ENCODE measurements at regions not wholly inside any gene's neighbourhood (a gene's known extent, or its start where the extent isn't known, plus 50 kb on each side); places are given as distances from the start of the nearest gene placed in this dataset.

DNA sequence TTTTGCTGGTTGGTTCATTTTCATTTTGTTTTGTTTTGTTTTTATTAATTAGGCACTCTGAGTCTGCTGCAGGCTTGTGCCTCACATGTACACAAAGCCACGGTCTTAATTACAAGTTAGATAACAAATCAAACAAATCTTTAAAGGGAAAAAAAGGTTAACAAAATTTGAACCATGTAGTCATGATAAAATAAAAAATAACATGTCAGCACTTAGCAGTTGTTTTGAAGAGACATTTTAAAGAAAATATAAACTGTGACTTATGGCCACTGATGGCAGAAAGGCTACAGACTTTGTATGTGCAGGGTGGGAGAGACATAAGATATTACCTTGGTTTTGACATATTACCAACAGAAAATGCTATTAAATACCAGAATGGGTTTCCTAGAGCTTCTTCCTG, 1035.4 kb downstream of the TUSC7 start:
- TF ChIP-seq, protein P1, sequence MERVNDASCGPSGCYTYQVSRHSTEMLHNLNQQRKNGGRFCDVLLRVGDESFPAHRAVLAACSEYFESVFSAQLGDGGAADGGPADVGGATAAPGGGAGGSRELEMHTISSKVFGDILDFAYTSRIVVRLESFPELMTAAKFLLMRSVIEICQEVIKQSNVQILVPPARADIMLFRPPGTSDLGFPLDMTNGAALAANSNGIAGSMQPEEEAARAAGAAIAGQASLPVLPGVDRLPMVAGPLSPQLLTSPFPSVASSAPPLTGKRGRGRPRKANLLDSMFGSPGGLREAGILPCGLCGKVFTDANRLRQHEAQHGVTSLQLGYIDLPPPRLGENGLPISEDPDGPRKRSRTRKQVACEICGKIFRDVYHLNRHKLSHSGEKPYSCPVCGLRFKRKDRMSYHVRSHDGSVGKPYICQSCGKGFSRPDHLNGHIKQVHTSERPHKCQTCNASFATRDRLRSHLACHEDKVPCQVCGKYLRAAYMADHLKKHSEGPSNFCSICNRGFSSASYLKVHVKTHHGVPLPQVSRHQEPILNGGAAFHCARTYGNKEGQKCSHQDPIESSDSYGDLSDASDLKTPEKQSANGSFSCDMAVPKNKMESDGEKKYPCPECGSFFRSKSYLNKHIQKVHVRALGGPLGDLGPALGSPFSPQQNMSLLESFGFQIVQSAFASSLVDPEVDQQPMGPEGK (CRISPR knock-in tag; IDR thresholded peaks at IDR 0.05; ENCODE audit: borderline replicate concordance), result no peak
- no peak for ATAC-seq

DNA sequence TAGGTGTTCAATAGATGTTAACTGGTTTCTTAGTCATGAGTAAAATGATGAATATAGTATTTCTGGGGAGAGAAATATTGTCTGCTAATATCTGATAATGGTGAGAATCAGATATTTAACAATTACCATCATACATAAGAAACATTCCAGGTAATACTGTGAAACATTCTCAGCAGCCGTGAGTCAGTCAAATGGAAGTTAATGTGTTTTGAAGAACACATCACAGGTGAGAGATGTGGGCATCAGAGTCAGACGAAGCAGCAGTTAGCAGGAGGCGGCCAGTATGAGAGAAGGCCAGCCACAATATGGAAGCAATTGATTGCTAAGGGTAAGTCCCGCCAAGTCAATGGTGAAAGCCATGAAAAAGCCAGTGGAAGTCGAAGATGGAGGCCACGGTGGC, 1035.9 kb downstream of the TUSC7 start:
- no peak for ATAC-seq
- no peak for TF ChIP-seq OSR1 (CRISPR knock-in tag; IDR thresholded peaks at IDR 0.05)
- TF ChIP-seq RARB (CRISPR knock-in tag; IDR thresholded peaks at IDR 0.05), result no peak
- TF ChIP-seq ZFP30 (CRISPR knock-in tag; IDR thresholded peaks at IDR 0.05), result no peak
- TF ChIP-seq ZNF70 (CRISPR knock-in tag; IDR thresholded peaks at IDR 0.05), result no peak
- TF ChIP-seq ESRRG (CRISPR knock-in tag; IDR thresholded peaks at IDR 0.05), result no peak
- TF ChIP-seq TCF4 (CRISPR knock-in tag; IDR thresholded peaks at IDR 0.05; ENCODE audit: borderline replicate concordance), result no peak
- no peak for TF ChIP-seq SNAI2 (CRISPR knock-in tag; IDR thresholded peaks at IDR 0.05)
- TF ChIP-seq, protein P2, sequence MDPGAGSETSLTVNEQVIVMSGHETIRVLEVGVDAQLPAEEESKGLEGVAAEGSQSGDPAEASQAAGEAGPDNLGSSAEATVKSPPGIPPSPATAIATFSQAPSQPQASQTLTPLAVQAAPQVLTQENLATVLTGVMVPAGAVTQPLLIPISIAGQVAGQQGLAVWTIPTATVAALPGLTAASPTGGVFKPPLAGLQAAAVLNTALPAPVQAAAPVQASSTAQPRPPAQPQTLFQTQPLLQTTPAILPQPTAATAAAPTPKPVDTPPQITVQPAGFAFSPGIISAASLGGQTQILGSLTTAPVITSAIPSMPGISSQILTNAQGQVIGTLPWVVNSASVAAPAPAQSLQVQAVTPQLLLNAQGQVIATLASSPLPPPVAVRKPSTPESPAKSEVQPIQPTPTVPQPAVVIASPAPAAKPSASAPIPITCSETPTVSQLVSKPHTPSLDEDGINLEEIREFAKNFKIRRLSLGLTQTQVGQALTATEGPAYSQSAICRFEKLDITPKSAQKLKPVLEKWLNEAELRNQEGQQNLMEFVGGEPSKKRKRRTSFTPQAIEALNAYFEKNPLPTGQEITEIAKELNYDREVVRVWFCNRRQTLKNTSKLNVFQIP (CRISPR knock-in tag; IDR thresholded peaks at IDR 0.05; ENCODE audit: borderline replicate concordance, low read depth), result no peak
- TF ChIP-seq BACH2 (CRISPR knock-in tag; IDR thresholded peaks at IDR 0.05; ENCODE audit: borderline replicate concordance), result no peak
- TF ChIP-seq CSDC2 (CRISPR knock-in tag; IDR thresholded peaks at IDR 0.05), result no peak
- TF ChIP-seq, protein P3, sequence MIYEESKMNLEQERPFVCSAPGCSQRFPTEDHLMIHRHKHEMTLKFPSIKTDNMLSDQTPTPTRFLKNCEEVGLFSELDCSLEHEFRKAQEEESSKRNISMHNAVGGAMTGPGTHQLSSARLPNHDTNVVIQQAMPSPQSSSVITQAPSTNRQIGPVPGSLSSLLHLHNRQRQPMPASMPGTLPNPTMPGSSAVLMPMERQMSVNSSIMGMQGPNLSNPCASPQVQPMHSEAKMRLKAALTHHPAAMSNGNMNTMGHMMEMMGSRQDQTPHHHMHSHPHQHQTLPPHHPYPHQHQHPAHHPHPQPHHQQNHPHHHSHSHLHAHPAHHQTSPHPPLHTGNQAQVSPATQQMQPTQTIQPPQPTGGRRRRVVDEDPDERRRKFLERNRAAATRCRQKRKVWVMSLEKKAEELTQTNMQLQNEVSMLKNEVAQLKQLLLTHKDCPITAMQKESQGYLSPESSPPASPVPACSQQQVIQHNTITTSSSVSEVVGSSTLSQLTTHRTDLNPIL (CRISPR knock-in tag; IDR thresholded peaks at IDR 0.05; ENCODE audit: low read depth), result no peak
- no peak for TF ChIP-seq GLIS3 (CRISPR knock-in tag; IDR thresholded peaks at IDR 0.05)
- no peak for TF ChIP-seq TOX (CRISPR knock-in tag; IDR thresholded peaks at IDR 0.05; ENCODE audit: borderline replicate concordance)

DNA sequence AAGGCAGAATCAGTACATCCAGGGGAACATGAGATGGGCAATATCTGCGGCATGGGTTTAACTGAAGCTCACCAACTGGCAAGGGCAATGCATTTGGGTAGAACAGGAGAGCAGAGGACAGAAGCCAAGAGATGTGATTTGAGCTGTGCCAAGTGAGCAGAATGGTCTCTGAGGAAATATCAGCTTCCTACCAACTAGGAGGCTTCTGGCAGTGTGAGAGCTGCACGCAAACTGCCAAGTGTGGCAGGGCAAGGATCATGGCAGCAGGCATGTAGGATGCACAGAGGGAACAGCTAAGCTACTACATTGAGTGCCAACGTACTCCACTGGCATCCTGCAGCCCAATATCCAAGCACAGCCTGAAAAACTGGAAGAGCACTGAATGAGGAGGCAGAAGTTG, 1036.5 kb downstream of the TUSC7 start:
- no peak for ATAC-seq

More for the DNA sequence above, 1036.5 kb downstream of the TUSC7 start:
- no peak for TF ChIP-seq ESRRG (CRISPR knock-in tag; IDR thresholded peaks at IDR 0.05)
- TF ChIP-seq, protein P3 (CRISPR knock-in tag; IDR thresholded peaks at IDR 0.05; ENCODE audit: low read depth), result no peak
- TF ChIP-seq, protein P4, sequence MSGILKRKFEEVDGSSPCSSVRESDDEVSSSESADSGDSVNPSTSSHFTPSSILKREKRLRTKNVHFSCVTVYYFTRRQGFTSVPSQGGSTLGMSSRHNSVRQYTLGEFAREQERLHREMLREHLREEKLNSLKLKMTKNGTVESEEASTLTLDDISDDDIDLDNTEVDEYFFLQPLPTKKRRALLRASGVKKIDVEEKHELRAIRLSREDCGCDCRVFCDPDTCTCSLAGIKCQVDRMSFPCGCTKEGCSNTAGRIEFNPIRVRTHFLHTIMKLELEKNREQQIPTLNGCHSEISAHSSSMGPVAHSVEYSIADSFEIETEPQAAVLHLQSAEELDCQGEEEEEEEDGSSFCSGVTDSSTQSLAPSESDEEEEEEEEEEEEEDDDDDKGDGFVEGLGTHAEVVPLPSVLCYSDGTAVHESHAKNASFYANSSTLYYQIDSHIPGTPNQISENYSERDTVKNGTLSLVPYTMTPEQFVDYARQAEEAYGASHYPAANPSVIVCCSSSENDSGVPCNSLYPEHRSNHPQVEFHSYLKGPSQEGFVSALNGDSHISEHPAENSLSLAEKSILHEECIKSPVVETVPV (CRISPR knock-in tag; IDR thresholded peaks at IDR 0.05), result no peak
- TF ChIP-seq, protein P1 (CRISPR knock-in tag; IDR thresholded peaks at IDR 0.05; ENCODE audit: borderline replicate concordance), result no peak
- TF ChIP-seq GLIS3 (CRISPR knock-in tag; IDR thresholded peaks at IDR 0.05), result no peak
- no peak for TF ChIP-seq BACH2 (CRISPR knock-in tag; IDR thresholded peaks at IDR 0.05; ENCODE audit: borderline replicate concordance)
- TF ChIP-seq, protein P2 (CRISPR knock-in tag; IDR thresholded peaks at IDR 0.05; ENCODE audit: borderline replicate concordance, low read depth), result no peak
- TF ChIP-seq SNAI2 (CRISPR knock-in tag; IDR thresholded peaks at IDR 0.05), result no peak
- no peak for TF ChIP-seq ZNF70 (CRISPR knock-in tag; IDR thresholded peaks at IDR 0.05)
- no peak for TF ChIP-seq CSDC2 (CRISPR knock-in tag; IDR thresholded peaks at IDR 0.05)
- TF ChIP-seq OSR1 (CRISPR knock-in tag; IDR thresholded peaks at IDR 0.05), result no peak
- TF ChIP-seq, protein P5, sequence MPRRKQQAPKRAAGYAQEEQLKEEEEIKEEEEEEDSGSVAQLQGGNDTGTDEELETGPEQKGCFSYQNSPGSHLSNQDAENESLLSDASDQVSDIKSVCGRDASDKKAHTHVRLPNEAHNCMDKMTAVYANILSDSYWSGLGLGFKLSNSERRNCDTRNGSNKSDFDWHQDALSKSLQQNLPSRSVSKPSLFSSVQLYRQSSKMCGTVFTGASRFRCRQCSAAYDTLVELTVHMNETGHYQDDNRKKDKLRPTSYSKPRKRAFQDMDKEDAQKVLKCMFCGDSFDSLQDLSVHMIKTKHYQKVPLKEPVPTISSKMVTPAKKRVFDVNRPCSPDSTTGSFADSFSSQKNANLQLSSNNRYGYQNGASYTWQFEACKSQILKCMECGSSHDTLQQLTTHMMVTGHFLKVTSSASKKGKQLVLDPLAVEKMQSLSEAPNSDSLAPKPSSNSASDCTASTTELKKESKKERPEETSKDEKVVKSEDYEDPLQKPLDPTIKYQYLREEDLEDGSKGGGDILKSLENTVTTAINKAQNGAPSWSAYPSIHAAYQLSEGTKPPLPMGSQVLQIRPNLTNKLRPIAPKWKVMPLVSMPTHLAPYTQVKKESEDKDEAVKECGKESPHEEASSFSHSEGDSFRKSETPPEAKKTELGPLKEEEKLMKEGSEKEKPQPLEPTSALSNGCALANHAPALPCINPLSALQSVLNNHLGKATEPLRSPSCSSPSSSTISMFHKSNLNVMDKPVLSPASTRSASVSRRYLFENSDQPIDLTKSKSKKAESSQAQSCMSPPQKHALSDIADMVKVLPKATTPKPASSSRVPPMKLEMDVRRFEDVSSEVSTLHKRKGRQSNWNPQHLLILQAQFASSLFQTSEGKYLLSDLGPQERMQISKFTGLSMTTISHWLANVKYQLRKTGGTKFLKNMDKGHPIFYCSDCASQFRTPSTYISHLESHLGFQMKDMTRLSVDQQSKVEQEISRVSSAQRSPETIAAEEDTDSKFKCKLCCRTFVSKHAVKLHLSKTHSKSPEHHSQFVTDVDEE (CRISPR knock-in tag; IDR thresholded peaks at IDR 0.05), result no peak
- no peak for TF ChIP-seq ARNTL (CRISPR knock-in tag; IDR thresholded peaks at IDR 0.05; ENCODE audit: borderline replicate concordance, low read depth)
- no peak for TF ChIP-seq ZNF8 (CRISPR knock-in tag; IDR thresholded peaks at IDR 0.05)
- no peak for TF ChIP-seq PPARA (CRISPR knock-in tag; IDR thresholded peaks at IDR 0.05; ENCODE audit: borderline replicate concordance)
- TF ChIP-seq ISL1 (CRISPR knock-in tag; IDR thresholded peaks at IDR 0.05), result no peak
- no peak for TF ChIP-seq ZFP3 (CRISPR knock-in tag; IDR thresholded peaks at IDR 0.05)
- no peak for TF ChIP-seq ZNF565 (CRISPR knock-in tag; conservative IDR thresholded peaks at IDR 0.05; ENCODE audit: low read depth)
- TF ChIP-seq TCF4 (CRISPR knock-in tag; IDR thresholded peaks at IDR 0.05; ENCODE audit: borderline replicate concordance), result no peak
- TF ChIP-seq RARB (CRISPR knock-in tag; IDR thresholded peaks at IDR 0.05), result no peak

Measured in SK-N-SH treated with all-trans-retinoic acid at 6 μM for 48 hours (cell line).